Parathyroid adenoma (tissue), 2 donors: ENCODE measurements at regions not wholly inside any gene's neighbourhood (a gene's known extent, or its start where the extent isn't known, plus 50 kb on each side); places are given as distances from the start of the nearest gene placed in this dataset.

Experiments used
- H2AFZ ChIP-seq: fragments of 300-600 bp; sonication (generic); one replicate; pipeline ENCODE4 v1.7.0; 2017; ENCODE audit warnings: antibody characterized with exemption, mild to moderate bottlenecking
- H3K27ac ChIP-seq: fragments of 300-600 bp; sonication (generic); one replicate; pipeline ENCODE4 v1.7.0; 2017
- H3K27me3 ChIP-seq: fragments of 300-600 bp; sonication (generic); one replicate; pipeline ENCODE4 v1.7.0; 2017; ENCODE audit warnings: low read length; ENCODE audit not compliant: control insufficient read depth, insufficient read depth
- H3K36me3 ChIP-seq: fragments of 300-600 bp; sonication (generic); one replicate; pipeline ENCODE4 v1.7.0; 2017; ENCODE audit warnings: low read length; ENCODE audit not compliant: control insufficient read depth, insufficient read depth
- H3K4me1 ChIP-seq: fragments of 300-600 bp; sonication (generic); one replicate; pipeline ENCODE4 v1.7.0; 2017; ENCODE audit warnings: control low read depth
- H3K4me2 ChIP-seq: fragments of 300-600 bp; sonication (generic); one replicate; pipeline ENCODE4 v1.7.0; 2017; ENCODE audit warnings: low read length
- H3K4me3 ChIP-seq: fragments of 300-600 bp; sonication (generic); one replicate; pipeline ENCODE4 v1.7.0; 2017; ENCODE audit warnings: low read depth, low read length
- H3K79me2 ChIP-seq: fragments of 300-600 bp; sonication (generic); one replicate; pipeline ENCODE4 v1.7.0; 2017; ENCODE audit warnings: control low read depth
- H3K9ac ChIP-seq: fragments of 300-600 bp; sonication (generic); one replicate; pipeline ENCODE4 v1.7.0; 2017; ENCODE audit warnings: mild to moderate bottlenecking
- H3K9me3 ChIP-seq: fragments of 300-600 bp; sonication (generic); one replicate; pipeline ENCODE4 v1.7.0; 2017; ENCODE audit warnings: low read length; ENCODE audit not compliant: control insufficient read depth
- CTCF ChIP-seq: fragments of 300-600 bp; sonication (generic); IDR thresholded peaks from one replicate; pipeline ENCODE4 v1.7.0; 2017; ENCODE audit warnings: antibody characterized with exemption, mild to moderate bottlenecking
- donor health status: primary hyperparathyroidism.

GRCh38 chr15:47511261-47511660 lies 206.0 kb upstream of the SEMA6D start:
- no peak overlapping the region for H3K27ac ChIP-seq
- no peak overlapping the region for H3K4me2 ChIP-seq
- no peak for TF ChIP-seq CTCF
- no peaks in the 10 kb centered on the region for H3K27me3 ChIP-seq
- H3K4me3 ChIP-seq: no peak overlapping the region
- no peak overlapping the region for H3K9ac ChIP-seq
- H3K79me2 ChIP-seq: no peaks in the 10 kb centered on the region
- no peaks in the 10 kb centered on the region for H3K36me3 ChIP-seq
- H3K9me3 ChIP-seq: no peaks in the 10 kb centered on the region
- no peak overlapping the region for H2AFZ ChIP-seq
- no peaks in the 10 kb centered on the region for H3K4me1 ChIP-seq

- Histone ChIP-seq H3K27ac (no peak overlapping the region), H2AFZ (no peak overlapping the region), H3K36me3 (no peaks in the 10 kb centered on the region), H3K4me1 (no peaks in the 10 kb centered on the region), H3K27me3 (no peaks in the 10 kb centered on the region), H3K9me3 (no peaks in the 10 kb centered on the region), H3K79me2 (no peaks in the 10 kb centered on the region), H3K4me2 (no peak overlapping the region), H3K4me3 (no peak overlapping the region), H3K9ac (no peak overlapping the region)
- TF ChIP-seq CTCF: no peak
Observed at GRCh38 chr15:47513471-47513870, 203.8 kb upstream of the SEMA6D start.

- TF ChIP-seq CTCF: no peak
- no peak overlapping the region for H3K4me3 ChIP-seq
- no peaks in the 10 kb centered on the region for H3K27me3 ChIP-seq
- H3K79me2 ChIP-seq: no peaks in the 10 kb centered on the region
- no peaks in the 10 kb centered on the region for H3K4me1 ChIP-seq
- no peaks in the 10 kb centered on the region for H3K9me3 ChIP-seq
- no peak overlapping the region for H3K4me2 ChIP-seq
- H3K36me3 ChIP-seq: no peaks in the 10 kb centered on the region
- no peak overlapping the region for H2AFZ ChIP-seq
- no peak overlapping the region for H3K27ac ChIP-seq
- no peak overlapping the region for H3K9ac ChIP-seq
Observed at GRCh38 chr15:47514200-47514652, 203.1 kb upstream of the SEMA6D start.

GRCh38 chr15:47516558-47516957 lies 200.7 kb upstream of the SEMA6D start:
- no peak for TF ChIP-seq CTCF
- Histone ChIP-seq H3K27me3 (no peaks in the 10 kb centered on the region), H3K4me2 (no peak overlapping the region), H3K36me3 (no peaks in the 10 kb centered on the region), H3K9ac (no peak overlapping the region), H3K4me3 (no peak overlapping the region), H3K79me2 (no peaks in the 10 kb centered on the region), H3K27ac (no peak overlapping the region), H2AFZ (no peak overlapping the region), H3K9me3 (no peaks in the 10 kb centered on the region), H3K4me1 (no peaks in the 10 kb centered on the region)

GRCh38 chr15:47516972-47517371 lies 200.3 kb upstream of the SEMA6D start:
- no peaks in the 10 kb centered on the region for H3K79me2 ChIP-seq
- no peak overlapping the region for H3K4me3 ChIP-seq
- no peak overlapping the region for H3K4me2 ChIP-seq
- H3K9ac ChIP-seq: no peak overlapping the region
- no peaks in the 10 kb centered on the region for H3K27me3 ChIP-seq
- no peaks in the 10 kb centered on the region for H3K36me3 ChIP-seq
- no peaks in the 10 kb centered on the region for H3K9me3 ChIP-seq
- no peaks in the 10 kb centered on the region for H3K4me1 ChIP-seq
- no peak overlapping the region for H2AFZ ChIP-seq
- TF ChIP-seq CTCF: no peak
- no peak overlapping the region for H3K27ac ChIP-seq
